Embryonic facial prominence (tissue), 1 donor: ENCODE measurements at regions not wholly inside any gene's neighbourhood (a gene's known extent, or its start where the extent isn't known, plus 50 kb on each side); places are given as distances from the start of the nearest gene placed in this dataset.
"Not testable (repeated sequence)": the region's sequence is repeated elsewhere in the genome, so short reads cannot be mapped to it uniquely, and the experiment has no call there.

ENCODE experiments used
- DNase-seq: peaks from one replicate; pipeline ENCODE4 v3.0.0-alpha.2; 2016; ENCODE audit errors: extremely low spot score

GRCh38 chr6:26264547-26264946 lies 100.5 kb upstream of the BTN3A2 start:
- no peak for DNase-seq

- no peak for DNase-seq
These were observed 97.9 kb upstream of the BTN3A2 start for GRCh38 chr6:26267083-26267589.

- DNase-seq: no peak
These were observed 96.2 kb upstream of the BTN3A2 start for GRCh38 chr6:26268659-26269402.

GRCh38 chr6:26269531-26270485 lies 95.2 kb upstream of the BTN3A2 start:
- DNase-seq: no peak

- no peak for DNase-seq
These were observed 94.5 kb upstream of the BTN3A2 start for GRCh38 chr6:26270486-26270861.

GRCh38 chr6:26270903-26271667 lies 93.9 kb upstream of the BTN3A2 start:
- peak; percentile 88 for DNase-seq

- DNase-seq: no peak
These were observed 93.4 kb upstream of the BTN3A2 start for GRCh38 chr6:26271668-26272024.

GRCh38 chr6:26272171-26272637 lies 92.8 kb upstream of the BTN3A2 start:
- DNase-seq: no peak

GRCh38 chr6:26273673-26274588 lies 91.1 kb upstream of the BTN3A2 start:
- peak; percentile 15 for DNase-seq

- no peak for DNase-seq
These were observed 89.3 kb upstream of the BTN3A2 start for GRCh38 chr6:26275663-26276062.

GRCh38 chr6:26276841-26277648 lies 88.0 kb upstream of the BTN3A2 start:
- no peak for DNase-seq

GRCh38 chr6:26278536-26278935 lies 86.5 kb upstream of the BTN3A2 start:
- no peak for DNase-seq

- not testable (repeated sequence) for DNase-seq
These were observed 85.6 kb upstream of the BTN3A2 start for GRCh38 chr6:26279371-26279770.

GRCh38 chr6:26280407-26280806 lies 84.6 kb upstream of the BTN3A2 start:
- DNase-seq: no peak

GRCh38 chr6:26284537-26285142 lies 80.4 kb upstream of the BTN3A2 start:
- DNase-seq: peak; percentile 68

- peak; percentile 97 for DNase-seq
These were observed 79.6 kb upstream of the BTN3A2 start for GRCh38 chr6:26285143-26286134.

- DNase-seq: peak; percentile 78
These were observed 78.7 kb upstream of the BTN3A2 start for GRCh38 chr6:26286168-26286877.

GRCh38 chr6:26288155-26288554 lies 76.8 kb upstream of the BTN3A2 start:
- no peak for DNase-seq
